ENCODE measurements at regions not wholly inside any gene's neighbourhood (a gene's known extent, or its start where the extent isn't known, plus 50 kb on each side); places are given as distances from the start of the nearest gene placed in this dataset.
"Not testable (repeated sequence)": the region's sequence is repeated elsewhere in the genome, so short reads cannot be mapped to it uniquely, and the experiment has no call there.

- Histone ChIP-seq H3K4me2 (ENCODE audit: low read depth, low read length) (no peak overlapping the region), H3K9ac (ENCODE audit: low read length) (no peak overlapping the region), H3K36me3 (replicated peaks; ENCODE audit: insufficient read depth, low read length) (no peaks in the 10 kb centered on the region), H2AFZ (ENCODE audit: low read length) (no peak overlapping the region), H3F3A (ENCODE audit: insufficient read depth, low read length) (no peaks in the 10 kb centered on the region), H3K9me2 (replicated peaks; ENCODE audit: insufficient read depth, low read length) (no peaks in the 10 kb centered on the region), H3K4me1 (ENCODE audit: low read length) (no peaks in the 10 kb centered on the region), H3K27me3 (replicated peaks; ENCODE audit: insufficient read depth, low read length) (no peaks in the 10 kb centered on the region), H3K27ac (ENCODE audit: low read length) (no peak overlapping the region), H3K9me3 (replicated peaks; ENCODE audit: insufficient read depth, low read length) (no peaks in the 10 kb centered on the region), H3K79me2 (ENCODE audit: low read length) (no peaks in the 10 kb centered on the region), H4K20me1 (ENCODE audit: insufficient read depth, low read length) (no peaks in the 10 kb centered on the region), H3K4me3 (ENCODE audit: low read length) (no peak overlapping the region)
- no peak for TF ChIP-seq CTCF (IDR thresholded peaks at IDR 0.05; ENCODE audit: low read length)
- TF ChIP-seq EZH2phosphoT487 (IDR thresholded peaks at IDR 0.05; ENCODE audit: low read length), result no peak
- TF ChIP-seq EZH2 (optimal IDR thresholded peaks at IDR 0.05; ENCODE audit: low read depth, low read length), result no peak
- no peak for DNase-seq
These were observed 945.8 kb upstream of the ADGRB3 start for GRCh38 chr6:67689329-67689728.

GRCh38 chr6:67687396-67687795 lies 947.7 kb upstream of the ADGRB3 start:
- Histone ChIP-seq H3K9me2 (replicated peaks; ENCODE audit: insufficient read depth, low read length) (no peaks in the 10 kb centered on the region), H3K4me3 (ENCODE audit: low read length) (no peak overlapping the region), H3K4me1 (ENCODE audit: low read length) (no peaks in the 10 kb centered on the region), H3K9ac (ENCODE audit: low read length) (no peak overlapping the region), H3K36me3 (replicated peaks; ENCODE audit: insufficient read depth, low read length) (no peaks in the 10 kb centered on the region), H2AFZ (ENCODE audit: low read length) (no peak overlapping the region), H3K79me2 (ENCODE audit: low read length) (no peaks in the 10 kb centered on the region), H3K27me3 (replicated peaks; ENCODE audit: insufficient read depth, low read length) (no peaks in the 10 kb centered on the region), H4K20me1 (ENCODE audit: insufficient read depth, low read length) (no peaks in the 10 kb centered on the region), H3F3A (ENCODE audit: insufficient read depth, low read length) (no peaks in the 10 kb centered on the region), H3K4me2 (ENCODE audit: low read depth, low read length) (no peak overlapping the region), H3K27ac (ENCODE audit: low read length) (no peak overlapping the region), H3K9me3 (replicated peaks; ENCODE audit: insufficient read depth, low read length) (no peaks in the 10 kb centered on the region)
- no peak for TF ChIP-seq EZH2 (optimal IDR thresholded peaks at IDR 0.05; ENCODE audit: low read depth, low read length)
- no peak for TF ChIP-seq EZH2phosphoT487 (IDR thresholded peaks at IDR 0.05; ENCODE audit: low read length)
- no peak for TF ChIP-seq CTCF (IDR thresholded peaks at IDR 0.05; ENCODE audit: low read length)
- DNase-seq, result no peak

GRCh38 chr6:67686225-67686624 lies 948.9 kb upstream of the ADGRB3 start:
- H3K4me2 ChIP-seq (ENCODE audit: low read depth, low read length); H2AFZ ChIP-seq (ENCODE audit: low read length); H3K9ac ChIP-seq (ENCODE audit: low read length); DNase-seq; H3K36me3 ChIP-seq (replicated peaks; ENCODE audit: insufficient read depth, low read length); H3K9me2 ChIP-seq (replicated peaks; ENCODE audit: insufficient read depth, low read length); H3K4me1 ChIP-seq (ENCODE audit: low read length); H3K79me2 ChIP-seq (ENCODE audit: low read length); H3K27ac ChIP-seq (ENCODE audit: low read length); H3K27me3 ChIP-seq (replicated peaks; ENCODE audit: insufficient read depth, low read length); H3K4me3 ChIP-seq (ENCODE audit: low read length); H3F3A ChIP-seq (ENCODE audit: insufficient read depth, low read length); H3K9me3 ChIP-seq (replicated peaks; ENCODE audit: insufficient read depth, low read length); H4K20me1 ChIP-seq (ENCODE audit: insufficient read depth, low read length): not testable (repeated sequence)

- Histone ChIP-seq H4K20me1 (ENCODE audit: insufficient read depth, low read length) (no peaks in the 10 kb centered on the region), H3F3A (ENCODE audit: insufficient read depth, low read length) (no peaks in the 10 kb centered on the region), H3K4me3 (ENCODE audit: low read length) (no peak overlapping the region), H3K4me2 (ENCODE audit: low read depth, low read length) (no peak overlapping the region), H3K9ac (ENCODE audit: low read length) (no peak overlapping the region), H3K4me1 (ENCODE audit: low read length) (no peaks in the 10 kb centered on the region), H3K27ac (ENCODE audit: low read length) (no peak overlapping the region), H3K9me2 (replicated peaks; ENCODE audit: insufficient read depth, low read length) (no peaks in the 10 kb centered on the region), H2AFZ (ENCODE audit: low read length) (no peak overlapping the region), H3K9me3 (replicated peaks; ENCODE audit: insufficient read depth, low read length) (no peaks in the 10 kb centered on the region), H3K79me2 (ENCODE audit: low read length) (no peaks in the 10 kb centered on the region), H3K27me3 (replicated peaks; ENCODE audit: insufficient read depth, low read length) (no peaks in the 10 kb centered on the region), H3K36me3 (replicated peaks; ENCODE audit: insufficient read depth, low read length) (no peaks in the 10 kb centered on the region)
- no peak for DNase-seq
- no peak for TF ChIP-seq EZH2 (optimal IDR thresholded peaks at IDR 0.05; ENCODE audit: low read depth, low read length)
- no peak for TF ChIP-seq EZH2phosphoT487 (IDR thresholded peaks at IDR 0.05; ENCODE audit: low read length)
- TF ChIP-seq CTCF (IDR thresholded peaks at IDR 0.05; ENCODE audit: low read length), result no peak
These were observed 951.1 kb upstream of the ADGRB3 start for GRCh38 chr6:67683960-67684359.
